ENCODE measurements at regions not wholly inside any gene's neighbourhood (a gene's known extent, or its start where the extent isn't known, plus 50 kb on each side); places are given as distances from the start of the nearest gene placed in this dataset.
"Not testable (repeated sequence)": the region's sequence is repeated elsewhere in the genome, so short reads cannot be mapped to it uniquely, and the experiment has no call there.

DNA sequence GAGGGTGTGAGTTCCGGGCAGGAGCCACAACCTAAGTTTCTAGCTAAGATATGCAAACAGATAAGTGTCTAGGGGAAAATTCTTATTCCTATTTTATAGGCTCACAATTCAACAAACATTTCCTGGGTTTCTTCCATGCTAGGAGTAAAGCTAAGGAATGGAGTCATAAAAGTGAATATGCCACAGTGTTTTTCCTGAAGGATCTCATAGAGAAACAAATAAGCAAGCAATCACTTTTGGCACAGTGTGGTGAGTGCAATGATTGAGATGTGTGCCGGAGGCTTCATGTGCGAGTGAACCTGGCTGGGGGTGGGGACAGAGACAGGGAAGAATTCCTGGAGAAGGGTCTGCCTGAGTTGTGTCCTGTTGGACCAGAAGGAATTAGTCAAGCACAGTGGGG lies 147.4 kb downstream of the TENT5C start:
- DNase-seq (ENCODE audit: low read depth in 1 of 2, low spot score in 1 of 2), result no peak

DNA sequence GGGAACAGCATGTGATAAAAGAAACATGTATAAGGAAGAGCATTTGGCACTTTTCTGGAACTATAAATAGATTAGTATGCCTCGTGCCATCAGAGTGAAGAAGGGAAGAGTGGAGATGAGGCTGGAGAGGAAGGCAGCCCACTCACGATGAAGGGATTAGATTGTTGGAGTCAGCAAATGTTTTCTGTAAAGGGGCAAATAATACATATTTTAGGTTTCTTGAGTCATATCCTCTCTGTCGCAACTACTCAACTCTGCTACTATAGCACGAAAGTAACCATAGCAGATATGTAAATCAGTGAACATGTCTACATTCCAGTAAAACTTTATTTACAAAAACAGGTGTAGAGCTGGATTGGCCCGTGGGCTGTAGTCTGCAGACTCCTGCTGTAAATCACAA lies 147.8 kb downstream of the TENT5C start:
- no peak for DNase-seq (ENCODE audit: low read depth in 1 of 2, low spot score in 1 of 2)

DNA sequence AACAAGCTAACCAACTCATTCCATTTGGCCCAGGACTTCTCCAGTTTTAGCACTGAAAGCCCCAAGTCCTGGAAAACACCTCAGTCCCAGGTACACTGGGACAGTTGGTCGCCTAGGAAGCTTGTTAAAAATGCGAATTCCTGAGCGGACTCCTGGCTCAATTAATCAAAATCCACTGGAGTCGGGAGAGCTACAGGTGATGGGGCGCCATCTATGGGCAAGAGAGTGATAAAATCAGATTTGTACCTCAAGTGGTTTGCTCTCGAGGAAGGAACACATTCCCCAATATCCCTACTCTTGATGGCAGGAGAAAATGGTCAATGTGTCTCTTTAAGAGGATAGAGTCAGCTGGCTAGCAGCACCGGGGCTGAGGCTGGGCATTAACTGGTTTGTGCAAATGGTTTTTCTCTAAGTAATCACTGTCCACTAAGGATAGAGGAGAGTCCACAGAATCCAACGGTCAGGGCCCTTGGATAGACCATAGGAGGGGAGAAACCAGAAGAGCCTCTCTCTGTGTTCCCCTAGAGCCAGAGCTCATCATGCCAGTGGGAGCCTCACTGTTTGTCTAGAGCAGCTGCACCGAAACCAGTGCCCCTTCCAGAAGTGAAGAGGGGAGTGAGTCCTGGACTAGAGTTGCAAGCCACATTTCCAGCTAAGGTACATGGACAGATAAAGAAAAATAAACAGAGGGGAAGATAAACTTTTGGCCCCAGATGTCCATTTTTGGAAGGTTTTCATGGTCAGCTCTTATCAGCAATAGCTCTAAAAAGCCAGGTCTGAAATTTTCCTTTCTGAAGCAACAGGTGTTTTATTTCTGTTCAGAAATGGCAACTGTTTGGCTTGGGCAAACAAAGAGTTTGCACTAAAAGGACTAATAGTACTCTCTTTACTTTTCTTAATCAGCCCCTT lies 148.5 kb downstream of the TENT5C start:
- peak in 1 of 2 donors; percentile 15 for DNase-seq (ENCODE audit: low read depth in 1 of 2, low spot score in 1 of 2)

DNA sequence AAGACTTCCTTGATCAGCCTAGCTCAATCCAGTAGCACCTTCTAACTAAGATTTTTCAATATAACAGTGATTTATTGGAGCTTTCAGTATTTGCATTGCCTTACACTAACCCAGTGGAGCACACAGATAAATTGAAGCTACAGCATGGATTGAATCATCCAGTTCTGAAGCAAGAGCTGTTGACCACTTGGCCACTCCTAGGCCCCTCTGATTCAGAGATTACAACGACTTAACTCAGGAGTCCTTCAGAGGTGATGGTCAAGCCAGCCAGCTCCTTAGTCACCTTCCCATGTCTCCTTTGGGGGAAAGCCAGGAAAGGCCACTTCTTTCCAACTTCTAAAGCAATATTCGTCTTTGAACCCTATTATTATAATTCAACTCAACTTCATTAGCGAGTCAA lies 151.8 kb downstream of the TENT5C start:
- DNase-seq (ENCODE audit: low read depth in 1 of 2, low spot score in 1 of 2), result no peak

DNA sequence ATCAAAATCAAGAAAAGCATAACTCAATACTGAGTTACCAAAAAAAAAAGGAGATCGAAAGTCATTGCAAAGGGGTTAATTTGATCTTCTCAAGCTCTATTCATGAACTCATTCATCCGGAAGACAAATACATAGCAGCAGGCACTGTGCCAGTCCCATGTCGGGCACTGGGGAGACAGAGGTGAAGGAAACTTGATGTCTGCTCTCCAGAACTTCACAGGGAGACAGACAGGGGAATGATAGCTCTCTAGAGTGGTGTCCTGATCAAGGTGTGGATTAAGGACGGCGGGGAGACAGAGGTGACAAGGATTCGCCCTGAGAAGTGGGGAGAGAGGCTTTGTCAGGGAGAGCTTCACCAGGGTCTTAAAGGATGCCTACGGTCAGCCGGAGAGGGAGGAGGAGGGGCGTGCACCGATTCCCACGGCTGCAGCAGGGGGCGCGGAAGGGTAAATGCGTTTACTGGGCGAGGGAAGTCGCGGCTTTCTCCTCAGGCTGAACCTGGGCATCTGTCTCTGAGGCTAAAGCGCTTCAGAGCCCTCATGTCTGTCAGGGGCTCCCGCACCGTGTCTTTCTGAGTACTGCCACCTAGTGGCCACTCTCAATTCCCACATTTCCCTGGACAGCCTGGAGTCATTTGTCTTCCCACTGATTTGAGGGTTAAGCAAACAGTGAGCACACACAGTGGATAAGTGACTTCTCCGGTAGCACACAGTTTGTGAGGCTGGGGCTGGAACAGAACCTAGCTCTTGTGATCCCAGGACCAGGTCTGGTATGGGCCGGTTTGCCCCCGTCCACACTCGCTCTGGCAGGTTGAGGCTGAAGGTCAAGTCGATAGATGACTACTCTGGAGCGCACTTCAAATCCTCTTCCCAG lies 152.8 kb downstream of the TENT5C start:
- peak; percentile 39 to 53 for DNase-seq (ENCODE audit: low read depth in 1 of 2, low spot score in 1 of 2)

DNA sequence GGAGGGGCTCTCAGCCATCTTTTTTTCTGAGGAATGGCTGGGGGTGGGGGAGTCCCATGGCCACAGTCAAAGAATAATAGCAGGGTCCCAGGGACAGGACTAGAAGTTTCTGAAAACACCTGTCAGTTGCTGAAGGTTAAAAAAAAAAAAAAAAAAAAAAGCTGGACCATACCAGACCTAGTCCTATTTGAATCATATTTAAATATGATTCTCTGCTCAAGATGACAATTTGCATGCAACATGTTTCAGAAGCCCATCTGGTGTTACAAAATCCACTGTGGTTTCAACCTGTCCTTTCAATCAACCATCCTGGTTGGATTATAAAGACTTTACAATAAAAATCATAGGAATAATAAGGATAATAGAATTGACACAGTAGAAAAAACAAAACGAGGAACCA lies 153.7 kb downstream of the TENT5C start:
- DNase-seq (ENCODE audit: low read depth in 1 of 2, low spot score in 1 of 2), result no peak

DNA sequence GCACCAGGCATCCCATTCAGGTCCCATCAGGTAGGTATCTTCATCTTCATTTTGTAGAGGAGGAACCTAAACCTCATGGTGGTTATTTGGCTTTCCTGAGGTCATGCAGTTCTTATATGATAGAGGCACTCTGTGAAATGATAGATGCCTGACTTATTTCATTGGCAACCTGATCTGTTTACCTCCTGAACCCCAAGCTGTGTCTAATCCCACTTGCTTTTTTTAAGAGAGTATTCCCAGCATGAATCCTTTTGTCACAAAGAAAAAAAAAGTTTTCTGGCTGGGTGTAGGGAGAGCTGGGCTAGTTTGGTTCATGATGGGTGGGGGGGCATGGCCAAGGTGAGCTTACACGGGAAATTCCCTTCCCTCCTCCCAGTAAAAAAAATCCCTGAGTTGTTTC lies 154.2 kb downstream of the TENT5C start:
- no peak for DNase-seq (ENCODE audit: low read depth in 1 of 2, low spot score in 1 of 2)

DNA sequence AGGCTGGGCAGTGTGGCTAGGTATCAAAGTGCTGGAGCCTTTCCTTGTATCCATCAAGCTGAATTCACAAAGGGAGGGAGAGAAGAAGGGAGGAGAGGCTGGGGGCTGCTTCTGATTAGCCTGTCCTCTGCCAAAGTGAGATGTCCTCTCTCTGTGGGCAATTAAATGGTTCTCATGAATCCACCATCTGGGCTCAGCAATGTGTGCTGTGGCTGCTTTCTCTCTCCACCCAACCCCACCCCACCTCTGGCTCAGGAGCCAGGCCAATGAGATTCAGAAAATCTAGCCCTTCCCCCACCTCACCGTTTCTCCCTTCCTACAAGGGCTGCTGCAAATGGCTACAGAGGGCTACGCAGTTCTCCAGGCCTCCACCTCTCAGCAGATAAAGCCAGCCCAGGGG lies 154.6 kb downstream of the TENT5C start:
- DNase-seq (ENCODE audit: low read depth in 1 of 2, low spot score in 1 of 2), result no peak

DNA sequence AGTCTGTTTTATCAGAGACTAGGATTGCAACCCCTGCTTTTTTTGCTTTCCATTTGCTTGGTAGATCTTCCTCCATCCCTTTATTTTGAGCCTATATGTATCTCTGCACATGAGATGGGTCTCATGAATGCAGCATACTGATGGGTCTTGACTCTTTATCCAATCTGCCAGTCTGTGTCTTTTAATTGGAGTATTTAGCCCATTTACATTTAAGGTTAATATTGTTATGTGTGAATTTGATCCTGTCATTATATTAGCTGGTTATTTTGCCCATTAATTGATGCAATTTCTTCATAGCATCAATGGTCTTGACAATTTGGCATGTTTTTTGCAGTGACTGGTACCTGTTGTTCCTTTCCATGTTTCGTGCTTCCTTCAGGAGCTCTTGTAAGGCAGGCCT lies 161.7 kb downstream of the GDAP2 start:
- not testable (repeated sequence) for DNase-seq (ENCODE audit: low read depth in 1 of 2, low spot score in 1 of 2)

DNA sequence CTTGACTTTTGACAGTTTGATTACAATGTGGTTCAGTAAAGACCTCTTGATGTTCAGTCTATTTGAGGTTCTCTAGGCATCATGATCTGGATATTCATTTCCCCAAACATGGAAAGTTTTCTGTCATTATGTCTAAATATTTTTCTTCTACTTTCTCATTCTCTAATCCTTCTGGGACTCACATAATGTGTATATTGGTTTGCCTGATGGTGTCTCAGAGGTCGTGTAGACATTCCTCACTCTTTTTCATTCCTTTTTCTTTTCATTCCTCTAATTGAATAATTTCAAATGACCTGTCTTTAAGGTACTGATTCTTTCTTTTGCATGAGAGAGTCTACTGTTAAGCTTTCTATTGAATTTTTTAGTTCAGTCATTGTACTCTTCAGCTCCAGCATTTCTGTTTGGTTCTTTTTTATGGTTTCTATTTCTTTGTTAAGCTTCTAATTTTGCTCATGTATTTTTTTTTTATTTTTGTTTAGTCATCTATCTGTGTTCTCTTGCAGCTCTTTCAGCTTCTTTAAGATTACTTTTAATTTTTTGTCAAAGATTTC lies 158.4 kb downstream of the GDAP2 start:
- no peak for DNase-seq (ENCODE audit: low read depth in 1 of 2, low spot score in 1 of 2)

DNA sequence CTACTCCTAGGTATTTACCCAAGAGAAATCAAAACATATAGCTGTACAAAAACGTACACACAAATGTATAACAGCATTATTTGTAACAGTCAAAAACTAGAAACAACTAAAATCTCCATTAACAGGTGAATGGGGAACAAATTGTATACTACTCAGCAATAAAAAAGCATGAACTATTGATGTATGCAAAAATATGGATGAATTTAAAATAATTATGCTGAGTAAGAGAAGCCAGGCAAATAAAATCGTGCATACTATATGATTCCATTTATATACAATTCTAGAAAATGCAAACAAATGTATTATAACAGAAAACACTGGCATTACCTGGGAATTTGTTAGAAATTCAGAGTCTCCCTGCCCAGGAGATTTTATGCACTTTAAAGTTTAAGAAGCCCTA lies 150.1 kb downstream of the GDAP2 start:
- DNase-seq (ENCODE audit: low read depth in 1 of 2, low spot score in 1 of 2), result no peak

DNA sequence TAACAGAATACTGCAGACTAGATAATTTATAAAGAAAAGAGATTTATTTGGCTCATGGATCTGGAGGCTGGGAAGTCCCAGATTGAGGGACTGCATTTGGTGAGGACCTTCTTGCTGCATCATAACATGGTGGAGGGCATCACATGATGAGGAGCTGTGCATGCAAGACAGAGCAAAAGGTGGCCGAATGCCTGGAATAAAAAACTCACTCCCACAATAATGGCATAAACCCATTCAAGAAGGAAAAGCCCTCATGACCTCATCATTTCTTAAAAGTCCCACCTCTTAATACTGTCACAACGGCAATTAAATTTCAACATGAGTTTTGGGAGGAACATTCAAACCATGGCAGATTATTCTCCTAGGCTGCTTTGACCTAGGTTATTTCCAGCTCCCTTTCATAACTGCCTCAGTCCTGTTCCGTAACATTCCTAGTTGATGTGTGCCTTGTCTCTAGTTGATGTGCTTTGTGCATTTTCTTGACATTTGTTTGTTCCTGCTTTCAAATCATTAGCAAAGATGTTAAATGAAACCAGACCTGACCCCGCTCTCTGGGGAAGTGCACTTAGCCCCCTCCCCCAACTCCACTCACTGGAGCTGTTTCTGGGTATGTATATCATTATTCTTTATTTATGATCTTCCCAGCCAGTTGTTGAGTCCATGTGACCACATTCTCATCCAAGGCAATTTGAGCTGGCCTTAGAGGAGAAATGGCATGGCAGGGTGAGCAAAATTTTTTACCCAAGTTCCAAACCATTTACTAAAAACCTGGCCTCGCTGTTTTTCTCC lies 148.5 kb downstream of the GDAP2 start:
- DNase-seq (ENCODE audit: low read depth in 1 of 2, low spot score in 1 of 2), result no peak

DNA sequence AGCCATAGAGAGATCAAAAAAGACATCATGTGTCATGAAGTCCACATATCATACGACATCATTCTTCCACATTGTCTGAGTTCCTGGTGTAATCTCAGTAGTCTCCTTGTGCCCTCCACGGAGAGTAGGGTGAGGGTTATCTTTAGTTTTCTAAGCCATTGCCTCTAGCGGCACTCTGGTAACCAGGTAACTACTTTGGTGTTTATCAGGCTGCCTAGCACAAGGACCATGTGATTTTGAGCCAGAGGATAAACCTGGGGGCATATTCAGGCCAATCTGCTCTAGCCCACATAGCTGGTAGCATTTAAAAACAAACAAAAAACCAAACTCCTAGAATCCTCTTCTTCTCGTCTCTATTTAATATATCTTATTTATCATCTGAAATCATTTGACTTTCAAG lies 147.4 kb downstream of the GDAP2 start:
- DNase-seq (ENCODE audit: low read depth in 1 of 2, low spot score in 1 of 2), result no peak

DNA sequence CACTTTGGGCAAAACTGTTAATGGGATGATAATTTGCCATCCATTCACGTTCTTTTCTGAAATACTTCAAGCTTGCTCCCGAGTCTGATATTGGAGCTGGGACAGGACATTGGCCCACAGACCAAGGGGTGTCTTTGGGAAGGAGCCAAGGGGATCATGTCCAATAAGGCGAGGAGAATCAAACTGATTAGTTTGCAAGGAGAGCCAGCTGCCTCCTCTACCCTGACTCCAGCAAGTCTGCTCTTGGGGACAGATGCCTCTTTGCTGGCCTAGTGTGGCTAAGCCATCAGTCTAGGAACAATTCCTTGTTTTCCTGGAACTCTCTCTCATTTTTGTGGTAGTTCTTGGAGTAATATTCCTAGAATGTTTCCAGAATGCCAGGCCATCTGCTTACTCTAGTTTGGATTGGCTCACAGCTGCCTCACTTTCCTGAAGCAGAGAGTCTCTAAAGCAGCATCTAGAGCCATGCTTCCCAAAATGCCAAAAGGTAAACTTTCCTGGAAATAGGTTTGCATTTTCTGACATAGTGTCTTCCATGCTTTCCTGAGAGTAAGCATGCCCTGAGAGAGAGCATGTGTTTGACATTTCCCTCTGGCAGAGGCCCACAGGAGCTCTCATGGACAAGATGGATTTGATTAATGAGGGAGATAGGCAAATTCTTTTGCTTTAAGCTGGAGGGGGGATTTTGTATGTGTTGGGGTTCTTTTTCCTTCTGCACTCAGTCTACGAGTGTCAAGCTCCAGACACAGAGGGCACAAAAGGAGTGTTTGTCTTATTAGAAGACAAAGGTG lies 145.6 kb downstream of the GDAP2 start:
- DNase-seq (ENCODE audit: low read depth in 1 of 2, low spot score in 1 of 2), result no peak

DNA sequence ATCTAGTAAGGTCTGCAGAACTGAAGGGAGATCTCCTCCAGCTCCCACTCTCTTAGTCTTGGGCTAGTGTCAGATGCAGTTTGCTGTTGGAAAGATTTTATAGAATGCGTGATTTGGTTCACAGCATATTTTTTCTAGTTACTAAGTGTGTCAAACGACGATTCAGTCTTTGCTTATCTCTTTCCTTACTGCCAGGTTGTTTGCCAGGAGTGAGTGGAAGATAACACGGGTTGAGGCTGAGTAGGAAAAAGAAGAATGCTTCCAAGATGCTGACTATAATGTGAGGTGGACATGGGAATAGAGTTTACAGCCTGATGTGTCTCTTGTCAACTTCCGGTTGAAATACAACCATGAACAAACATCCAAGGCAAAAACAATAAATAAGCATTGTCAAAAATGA lies 141.4 kb downstream of the GDAP2 start:
- no peak for DNase-seq (ENCODE audit: low read depth in 1 of 2, low spot score in 1 of 2)

DNA sequence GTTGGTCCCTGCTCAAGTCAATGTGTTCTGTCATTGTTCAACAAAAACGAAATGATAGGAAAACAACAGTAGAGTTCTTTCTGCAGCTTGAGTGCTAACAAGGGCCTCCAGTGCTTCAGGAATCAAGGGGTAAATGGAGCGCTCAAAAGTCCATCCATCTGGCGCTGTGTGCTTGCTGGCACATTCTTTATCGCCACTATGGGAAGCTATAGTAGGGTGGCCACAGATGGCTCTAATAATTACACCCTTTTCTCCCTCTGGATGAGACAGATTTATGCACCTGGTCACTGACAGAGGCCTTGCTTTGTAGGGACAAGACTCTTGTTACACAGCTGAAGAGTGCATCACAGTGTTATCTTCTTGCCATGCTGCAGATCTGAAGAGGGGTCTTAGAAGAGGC lies 136.0 kb downstream of the GDAP2 start:
- no peak for DNase-seq (ENCODE audit: low read depth in 1 of 2, low spot score in 1 of 2)

DNA sequence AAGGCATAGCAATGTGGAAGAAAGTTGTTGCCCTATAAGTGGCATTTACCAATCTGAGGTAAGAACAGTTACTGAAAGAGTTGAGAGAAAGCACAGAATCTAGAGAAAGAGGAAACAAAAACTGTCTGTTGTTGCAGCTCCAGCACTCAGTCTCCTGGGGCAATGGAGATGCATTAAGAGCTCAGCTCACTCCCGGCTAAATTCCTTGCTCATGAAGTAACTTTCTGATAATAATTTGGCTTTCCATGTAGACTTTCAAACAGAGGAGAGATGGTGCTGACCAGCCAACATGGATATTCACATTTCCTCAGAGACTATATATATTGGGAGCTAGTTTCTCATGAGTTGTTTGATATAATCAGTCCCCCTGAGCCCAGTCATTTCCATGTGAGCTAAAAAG lies 135.3 kb downstream of the GDAP2 start:
- DNase-seq (ENCODE audit: low read depth in 1 of 2, low spot score in 1 of 2), result no peak

DNA sequence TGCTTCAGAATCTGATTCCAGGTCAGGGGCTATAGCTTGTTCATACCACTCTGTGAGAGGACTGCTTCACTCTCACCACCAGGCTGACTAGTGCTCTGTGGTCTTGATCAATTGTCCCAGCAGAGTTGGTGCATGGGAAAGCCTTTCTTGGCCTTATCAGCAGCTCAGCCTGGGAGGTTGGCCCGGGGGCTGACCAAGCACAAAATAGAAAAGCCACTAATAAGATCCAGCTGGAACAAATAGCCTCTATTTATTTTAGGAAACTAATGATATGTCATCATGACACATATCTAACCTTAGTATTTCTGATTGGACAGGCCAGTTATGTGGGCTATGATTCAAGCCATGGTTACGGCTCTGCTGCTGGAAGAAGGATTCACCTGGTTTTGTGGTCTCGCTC lies 134.2 kb downstream of the GDAP2 start:
- DNase-seq (ENCODE audit: low read depth in 1 of 2, low spot score in 1 of 2), result no peak

DNA sequence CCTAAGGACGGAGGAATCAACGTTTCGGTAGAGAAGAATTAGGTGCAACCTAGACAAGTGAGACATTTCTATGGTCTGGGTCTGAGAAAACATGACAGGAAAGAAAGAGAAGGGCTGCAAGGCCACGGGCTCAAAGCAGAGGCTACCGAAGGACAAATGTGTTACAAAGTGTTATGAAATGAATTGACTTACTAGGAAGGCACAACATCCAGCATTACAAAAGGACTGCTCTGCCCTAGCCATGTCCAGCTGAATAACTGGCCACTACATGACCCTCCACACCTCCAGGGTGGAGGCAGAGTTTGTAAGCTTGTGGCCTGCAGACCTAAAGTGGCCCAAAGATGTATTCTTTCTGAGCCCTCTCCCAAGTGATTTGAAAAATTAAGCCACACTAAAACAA lies 133.6 kb downstream of the GDAP2 start:
- DNase-seq (ENCODE audit: low read depth in 1 of 2, low spot score in 1 of 2), result no peak

DNA sequence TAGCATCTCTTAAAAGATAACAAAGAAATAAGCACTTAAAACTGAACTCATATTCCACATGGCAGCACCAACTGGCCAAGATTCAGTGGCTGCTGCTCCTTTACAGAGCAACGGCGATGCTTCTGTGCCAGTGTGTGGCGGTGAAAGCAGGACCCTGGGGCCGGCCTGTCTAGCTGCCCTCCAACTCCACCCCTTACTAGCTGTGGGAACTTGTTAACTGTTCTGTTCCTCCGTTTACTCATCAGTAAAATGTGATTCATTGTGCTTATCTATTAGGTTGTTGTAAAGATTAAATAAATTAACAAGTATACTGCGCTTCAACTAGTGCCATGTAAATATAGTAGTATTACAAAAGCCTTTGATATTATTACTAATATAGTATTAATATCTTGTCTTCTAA lies 133.2 kb downstream of the GDAP2 start:
- no peak for DNase-seq (ENCODE audit: low read depth in 1 of 2, low spot score in 1 of 2)
